ENCODE measurements at regions not wholly inside any gene's neighbourhood (a gene's known extent, or its start where the extent isn't known, plus 50 kb on each side); places are given as distances from the start of the nearest gene placed in this dataset.

GRCh38 chr19:33956941-33957340 is 160.3 kb downstream of the KCTD15 start:
- TF ChIP-seq ZBTB43 (CRISPR knock-in tag; IDR thresholded peaks at IDR 0.05), result no peak
- TF ChIP-seq ELF4 (CRISPR knock-in tag; IDR thresholded peaks at IDR 0.05; ENCODE audit: low read depth), result no peak
- no peak for TF ChIP-seq USF2 (CRISPR knock-in tag; IDR thresholded peaks at IDR 0.05)
- TF ChIP-seq E2F5 (CRISPR knock-in tag; IDR thresholded peaks at IDR 0.05), result no peak
- TF ChIP-seq CDX4 (CRISPR knock-in tag; IDR thresholded peaks at IDR 0.05; ENCODE audit: borderline replicate concordance), result no peak
- no peak for TF ChIP-seq JUN (CRISPR knock-in tag; IDR thresholded peaks at IDR 0.05)
- no peak for TF ChIP-seq HMGXB4 (CRISPR knock-in tag; IDR thresholded peaks at IDR 0.05)
- no peak for TF ChIP-seq SOX15 (CRISPR knock-in tag; IDR thresholded peaks at IDR 0.05)
- TF ChIP-seq ZNF281 (CRISPR knock-in tag; IDR thresholded peaks at IDR 0.05), result no peak
- TF ChIP-seq NFATC4 (CRISPR knock-in tag; IDR thresholded peaks at IDR 0.05), result no peak
- no peak for TF ChIP-seq CTCF (IDR thresholded peaks at IDR 0.05)
- no peak for TF ChIP-seq RORB (CRISPR knock-in tag; IDR thresholded peaks at IDR 0.05)
- no peak for TF ChIP-seq ZNF423 (CRISPR knock-in tag; IDR thresholded peaks at IDR 0.05)
- TF ChIP-seq ZMAT4 (CRISPR knock-in tag; IDR thresholded peaks at IDR 0.05), result no peak
- no peak for TF ChIP-seq E2F4 (CRISPR knock-in tag; IDR thresholded peaks at IDR 0.05; ENCODE audit: borderline replicate concordance, low read depth)
- no peak for TF ChIP-seq MYBL2 (CRISPR knock-in tag; IDR thresholded peaks at IDR 0.05)
- no peak overlapping the region for H3K27ac Mint-ChIP-seq
- H3K36me3 Mint-ChIP-seq, result no peaks in the 10 kb centered on the region
- H3K27me3 Mint-ChIP-seq (ENCODE audit: low read depth), result no peaks in the 10 kb centered on the region
- no peak overlapping the region for H3K4me3 Mint-ChIP-seq
- H3K4me1 Mint-ChIP-seq, result 0 out of 2 replicates have a peak, but pooled peaks cover 7% of the 10 kb centered on the region
- ChIA-PET POLR2A (no interaction called here), CTCF (interaction anchor here (1.2 to 1.4 kb wide), 2 partner anchors 10 to 179 kb away, joined by 5 to 6 read pairs; no protein-coding TSS in a partner anchor)
- DNase-seq (ENCODE audit: low spot score) (no peak), ATAC-seq (no peak)
- no peaks in the 10 kb centered on the region for H3K9me3 Mint-ChIP-seq
